Endothelial cell of umbilical vein (primary cell): ENCODE measurements at regions not wholly inside any gene's neighbourhood (a gene's known extent, or its start where the extent isn't known, plus 50 kb on each side); places are given as distances from the start of the nearest gene placed in this dataset. TPM values are rescaled to one million over a fixed set of nuclear protein-coding genes. Genes with fewer than 3 reads are reported as not detected.

Source experiments
- BruUV-seq: library from RNA; stranded (reverse); fragments of 400-500 nt; replicated peaks from 2 replicates; lab custom pipeline; 2021; lab: Mats Ljungman, UMichigan
- CTCF ChIA-PET: fragments of 300-600, 350-600 bp; sonication (Branson Sonifier 250); formaldehyde crosslinking; loops from one replicate; lab custom pipeline; 2021; ENCODE audit warnings: antibody characterized with exemption, inconsistent platforms; lab: Charles Lee
- POLR2A ChIA-PET: fragments of 300-600, 350-600 bp; sonication (Branson Sonifier 250); formaldehyde crosslinking; loops from one replicate; lab custom pipeline; 2021; ENCODE audit warnings: antibody characterized with exemption, inconsistent platforms; lab: Charles Lee
- DNase-seq: peaks from one replicate; pipeline ENCODE4 v3.0.0-alpha.2; 2011; ENCODE audit warnings: low read depth, low spot score
- FAIRE-seq: peaks from 2 replicates; lab custom pipeline; 2011; peaks lifted over from hg19 to GRCh38; lab: Jason Lieb, UNC
- H2AFZ ChIP-seq: 2 replicates; pipeline ENCODE4 v1.6.0; 2012; ENCODE audit warnings: low read depth, low read length, control low read depth, inconsistent platforms
- H3K27ac ChIP-seq: 2 replicates; pipeline ENCODE4 v1.5.1; 2011; ENCODE audit warnings: low read depth, mild to moderate bottlenecking, control low read depth, low read length, moderate library complexity; ENCODE audit not compliant: insufficient read depth
- H3K27me3 ChIP-seq, 2 experiments: 2 replicates each; pipeline versions ENCODE4 v1.6.0 to v1.6.1; 2011; ENCODE audit warnings: low read length in 2 of 2, mixed read lengths in 1 of 2; ENCODE audit not compliant: control insufficient read depth in 2 of 2, insufficient read depth in 2 of 2
- H3K36me3 ChIP-seq, 2 experiments: 2 replicates in 1 of 2; 3 replicates in 1 of 2; pipeline ENCODE4 v1.5.1; 2011; ENCODE audit warnings: low read length in 2 of 2, mild to moderate bottlenecking in 1 of 2, moderate library complexity in 1 of 2; ENCODE audit not compliant: control insufficient read depth in 2 of 2, insufficient read depth in 2 of 2; ENCODE audit errors: extremely low read depth in 1 of 2
- H3K4me1 ChIP-seq: 3 replicates; pipeline ENCODE4 v1.5.1; 2011; ENCODE audit warnings: mild to moderate bottlenecking, low read length; ENCODE audit not compliant: control insufficient read depth, insufficient read depth; ENCODE audit errors: extremely low read depth
- H3K4me2 ChIP-seq: 2 replicates; pipeline ENCODE4 v1.6.1; 2011; ENCODE audit warnings: low read length, control low read depth, mixed read lengths; ENCODE audit not compliant: insufficient read depth
- H3K4me3 ChIP-seq, 3 experiments: fragments of 200-600 bp in 1 of 3; sonication (generic), shearing (Covaris generic) in 1 of 3; replicated peaks in 1 of 3; 2 replicates each; pipeline ENCODE4 v1.5.1; 2011 to 2016; ENCODE audit warnings: control low read depth in 3 of 3, low read length in 3 of 3, mild to moderate bottlenecking in 2 of 3, inconsistent platforms in 1 of 3, low read depth in 1 of 3, moderate library complexity in 1 of 3; ENCODE audit not compliant: insufficient read depth in 1 of 3
- H3K79me2 ChIP-seq: 2 replicates; pipeline ENCODE4 v1.6.0; 2012; ENCODE audit warnings: low read length, inconsistent platforms; ENCODE audit not compliant: control insufficient read depth, insufficient read depth
- H3K9ac ChIP-seq: replicated peaks from 2 replicates; pipeline ENCODE3; 2011; ENCODE audit warnings: low read length, control low read depth; ENCODE audit not compliant: insufficient read depth; ENCODE audit errors: extremely low read depth
- H3K9me1 ChIP-seq: replicated peaks from 3 replicates; pipeline ENCODE4 v1.6.0; 2011; ENCODE audit warnings: mild to moderate bottlenecking, low read length; ENCODE audit not compliant: control insufficient read depth, insufficient read depth; ENCODE audit errors: extremely low read depth
- H3K9me3 ChIP-seq: replicated peaks from 2 replicates; pipeline ENCODE4 v1.5.1; 2012; ENCODE audit warnings: low read length, inconsistent platforms; ENCODE audit not compliant: control insufficient read depth, insufficient read depth
- H4K20me1 ChIP-seq: replicated peaks from 2 replicates; pipeline ENCODE3; 2011; ENCODE audit warnings: mild to moderate bottlenecking, low read length; ENCODE audit not compliant: control insufficient read depth, insufficient read depth; ENCODE audit errors: extremely low read depth
- CTCF ChIP-seq, 2 donors: IDR thresholded peaks; 1 replicate in 1 of 2; 2 replicates in 1 of 2; pipeline ENCODE4 v1.5.1; 2011; ENCODE audit warnings: low read length in 2 of 2, mild to moderate bottlenecking in 2 of 2, moderate library complexity in 2 of 2, control low read depth in 1 of 2, inconsistent platforms in 1 of 2, low read depth in 1 of 2; ENCODE audit not compliant: insufficient read depth in 1 of 2; ENCODE audit errors: extremely low read depth in 1 of 2
- EZH2 ChIP-seq: IDR thresholded peaks from 2 replicates; pipeline ENCODE4 v1.6.1; 2012; ENCODE audit warnings: borderline replicate concordance, low read depth, mild to moderate bottlenecking, moderate library complexity, low read length, inconsistent platforms; ENCODE audit not compliant: severe bottlenecking
- FOS ChIP-seq: IDR thresholded peaks from 2 replicates; pipeline ENCODE4 v1.6.1; 2011; ENCODE audit warnings: mild to moderate bottlenecking, low read length, moderate library complexity, borderline replicate concordance; ENCODE audit not compliant: insufficient read depth
- GATA2 ChIP-seq: IDR thresholded peaks from 2 replicates; pipeline ENCODE4 v1.7.0; 2011; ENCODE audit warnings: low read depth, mild to moderate bottlenecking, moderate library complexity, mixed read lengths, low read length; ENCODE audit not compliant: insufficient read length, insufficient read depth
- JUN ChIP-seq: IDR thresholded peaks from 2 replicates; pipeline ENCODE4 v1.6.1; 2011; ENCODE audit warnings: borderline replicate concordance, low read depth; ENCODE audit not compliant: insufficient read length, insufficient read depth
- MAX ChIP-seq: IDR thresholded peaks from 2 replicates; pipeline ENCODE4 v1.6.1; 2011; ENCODE audit not compliant: insufficient read depth, insufficient read length
- MYC ChIP-seq: IDR thresholded peaks from one replicate; pipeline ENCODE4 v1.6.1; 2011; ENCODE audit warnings: mild to moderate bottlenecking, low read depth, low read length
- POLR2A ChIP-seq: IDR thresholded peaks from 2 replicates; pipeline ENCODE4 v1.6.1; 2012; ENCODE audit warnings: low read depth, mild to moderate bottlenecking, control low read depth, low read length
- POLR2AphosphoS5 ChIP-seq: IDR thresholded peaks from 2 replicates; pipeline ENCODE4 v1.6.1; 2012; ENCODE audit warnings: low read depth, mild to moderate bottlenecking, control low read depth, low read length, moderate library complexity; ENCODE audit not compliant: insufficient read depth
- dilution Hi-C: fragments of 300-500 bp; cut with MboI; formaldehyde crosslinking; loops from one replicate; pipeline ENCODE4 v1.15.0; 2019; ENCODE audit warnings: low sequenced_read_pairs; ENCODE audit not compliant: extremely low pct_ligation_motif_present
- intact Hi-C: fragments of 100-400 bp; cut with micrococcal nuclease; formaldehyde crosslinking; loops from one replicate; pipeline ENCODE4 v1.10.0; 2022
- small RNA-seq: library from RNA; depleted of rRNA; stranded (forward); fragments of <200 nt; gene quantifications from one replicate; pipeline ENCODE3, GENCODE V24; 2012; ENCODE audit warnings: low replicate concordance, low read depth; ENCODE audit not compliant: insufficient read depth, insufficient read length

- Histone ChIP-seq H3K9me1 (no peaks in the 10 kb centered on the region), H3K4me1 (no peaks in the 10 kb centered on the region), H3K9me3 (no peaks in the 10 kb centered on the region), H3K9ac (no peak overlapping the region), H3K27ac (no peak overlapping the region), H3K4me3 (no peak overlapping the region), H3K4me2 (no peak overlapping the region), H4K20me1 (no peaks in the 10 kb centered on the region), H3K36me3 (no peaks in the 10 kb centered on the region), H3K27me3 (no peaks in the 10 kb centered on the region), H2AFZ (no peak overlapping the region), H3K79me2 (no peaks in the 10 kb centered on the region)
- dilution Hi-C loops (no loop called here), intact Hi-C loops (no loop called here)
- DNase-seq (no peak), FAIRE-seq (no peak)
- ChIA-PET CTCF (no interaction called here), POLR2A (no interaction called here)
- no TSS peak for BruUV-seq
- TF ChIP-seq POLR2AphosphoS5 = no peak
- TF ChIP-seq MAX = no peak
- no peak for TF ChIP-seq POLR2A
- no peak for TF ChIP-seq MYC
- TF ChIP-seq CTCF (IDR thresholded peaks at IDR 0.05; ENCODE audit: extremely low read depth in 1 of 2, insufficient read depth in 1 of 2, low read depth in 1 of 2, low read length in 2 of 2) = no peak
- TF ChIP-seq EZH2 = no peak
- TF ChIP-seq FOS = no peak
- TF ChIP-seq JUN = no peak
- no peak for TF ChIP-seq GATA2
Measured at GRCh38 chr17:62119373-62119772, 54.3 kb upstream of the MED13 start.

Small RNA genes in the stretch of these regions (small RNA-seq; reads per million reads assigned to genes)
- gene RF00019 = not detected
